NCI-H2107 (cell line): ENCODE measurements at regions not wholly inside any gene's neighbourhood (a gene's known extent, or its start where the extent isn't known, plus 50 kb on each side); places are given as distances from the start of the nearest gene placed in this dataset.
A peak's percentile ranks its signal among the peaks of the same experiment; 100 is the strongest.

Experiments used
- DNase-seq: peaks from one replicate; lab custom pipeline; 2025; lab: John Stamatoyannopoulos, UW

- no peak for DNase-seq
Measured at GRCh38 chr1:98068016-98068415, 147.2 kb upstream of the DPYD start.

- DNase-seq, result no peak
Measured at GRCh38 chr1:98066911-98067310, 146.1 kb upstream of the DPYD start.

- DNase-seq, result no peak
Measured at GRCh38 chr1:98059620-98060019, 138.8 kb upstream of the DPYD start.

GRCh38 chr1:98058676-98059075 is 137.8 kb upstream of the DPYD start:
- DNase-seq, result no peak

- DNase-seq, result no peak
Measured at GRCh38 chr1:98057236-98057910, 136.5 kb upstream of the DPYD start.

- no peak for DNase-seq
Measured at GRCh38 chr1:98056781-98057180, 135.9 kb upstream of the DPYD start.

- no peak for DNase-seq
Measured at GRCh38 chr1:98055457-98055856, 134.6 kb upstream of the DPYD start.

- no peak for DNase-seq
Measured at GRCh38 chr1:98054786-98055185, 134.0 kb upstream of the DPYD start.

GRCh38 chr1:98054367-98054701 is 133.5 kb upstream of the DPYD start:
- no peak for DNase-seq

GRCh38 chr1:98053471-98054366 is 132.9 kb upstream of the DPYD start:
- DNase-seq, result peak; percentile 31

GRCh38 chr1:98051065-98051675 is 130.3 kb upstream of the DPYD start:
- DNase-seq, result peak; percentile 43

GRCh38 chr1:98049370-98050135 is 128.7 kb upstream of the DPYD start:
- DNase-seq, result peak; percentile 46

- DNase-seq, result no peak
Measured at GRCh38 chr1:98048751-98049325, 128.0 kb upstream of the DPYD start.

- no peak for DNase-seq
Measured at GRCh38 chr1:98048244-98048643, 127.4 kb upstream of the DPYD start.

GRCh38 chr1:98047171-98047570 is 126.3 kb upstream of the DPYD start:
- DNase-seq, result no peak

- no peak for DNase-seq
Measured at GRCh38 chr1:98045767-98046641, 125.2 kb upstream of the DPYD start.

GRCh38 chr1:98045211-98045766 is 124.5 kb upstream of the DPYD start:
- no peak for DNase-seq

GRCh38 chr1:98044766-98045165 is 123.9 kb upstream of the DPYD start:
- DNase-seq, result no peak

- DNase-seq, result no peak
Measured at GRCh38 chr1:98044071-98044697, 123.3 kb upstream of the DPYD start.

- peak; percentile 23 for DNase-seq
Measured at GRCh38 chr1:98035602-98036002, 114.8 kb upstream of the DPYD start.
